SK-N-MC (cell line): ENCODE measurements at regions not wholly inside any gene's neighbourhood (a gene's known extent, or its start where the extent isn't known, plus 50 kb on each side); places are given as distances from the start of the nearest gene placed in this dataset.

Experiments
- DNase-seq: peaks from one replicate; pipeline ENCODE4 v3.0.0-alpha.2; 2011; ENCODE audit warnings: low read depth, low spot score
- H3K27ac ChIP-seq: fragments of 200-600 bp; sonication (generic); 2 replicates; pipeline ENCODE4 v1.5.1; 2016; ENCODE audit warnings: mixed run types
- H3K36me3 ChIP-seq: fragments of 200-600 bp; sonication (generic); 2 replicates; pipeline ENCODE4 v1.6.1; 2017; ENCODE audit warnings: antibody characterized with exemption, low read length, mixed read lengths; ENCODE audit not compliant: insufficient read depth
- H3K4me3 ChIP-seq: fragments of 200-600 bp; sonication (generic); 2 replicates; pipeline ENCODE4 v1.5.1; 2016
- H3K9ac ChIP-seq: fragments of 200-600 bp; sonication (generic); 2 replicates; pipeline ENCODE4 v1.8.0; 2017; ENCODE audit warnings: mixed run types, mixed read lengths; ENCODE audit not compliant: insufficient read length
- H3K9me3 ChIP-seq: fragments of 200-600 bp; sonication (generic); 2 replicates; pipeline ENCODE4 v1.6.1; 2017; ENCODE audit warnings: low read depth, mild to moderate bottlenecking, antibody characterized with exemption, low read length, moderate library complexity, mixed read lengths
- EZH2 ChIP-seq: fragments of 200-600 bp; sonication (generic); IDR thresholded peaks from one replicate; pipeline ENCODE4 v1.6.1; 2017; ENCODE audit warnings: antibody characterized with exemption
- FOXP2 ChIP-seq: optimal IDR thresholded peaks from 2 replicates; pipeline ENCODE3; 2011; ENCODE audit warnings: mild to moderate bottlenecking, moderate library complexity; ENCODE audit not compliant: insufficient read depth; ENCODE audit errors: extremely low read length, control extremely low read depth
- POLR2AphosphoS5 ChIP-seq: IDR thresholded peaks from 2 replicates; pipeline ENCODE4 v1.6.1; 2012; ENCODE audit warnings: mild to moderate bottlenecking, low read depth, low read length, borderline replicate concordance

DNA sequence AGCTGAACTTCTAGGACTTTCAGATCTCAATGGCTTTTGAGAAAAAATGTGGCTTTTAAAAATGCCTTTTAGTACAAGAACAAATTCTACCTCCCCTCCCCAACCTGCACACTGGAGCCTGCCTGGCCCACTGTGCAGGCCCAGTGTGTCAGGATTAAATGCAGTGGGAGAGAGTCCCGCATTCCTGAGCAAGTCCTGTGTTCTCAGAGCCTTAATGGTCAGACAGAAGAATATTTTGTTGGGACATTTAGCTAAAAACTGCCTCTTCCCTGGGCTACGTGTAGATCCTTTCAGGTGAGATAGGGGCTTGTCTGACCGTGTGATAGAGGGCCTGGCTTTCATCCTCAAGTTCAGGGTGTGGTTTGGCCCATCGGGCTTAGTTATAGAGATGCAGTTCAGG, 63.1 kb upstream of the ESRRB start:
- Histone ChIP-seq H3K9me3 (no peaks in the 10 kb centered on the region), H3K36me3 (no peaks in the 10 kb centered on the region), H3K27ac (peak overlapping the region; percentile 89), H3K4me3 (peak overlapping the region; percentile 68), H3K9ac (no peak overlapping the region)
- no peak for DNase-seq
- TF ChIP-seq FOXP2 (no peak), POLR2AphosphoS5 (no peak), EZH2 (no peak)

DNA sequence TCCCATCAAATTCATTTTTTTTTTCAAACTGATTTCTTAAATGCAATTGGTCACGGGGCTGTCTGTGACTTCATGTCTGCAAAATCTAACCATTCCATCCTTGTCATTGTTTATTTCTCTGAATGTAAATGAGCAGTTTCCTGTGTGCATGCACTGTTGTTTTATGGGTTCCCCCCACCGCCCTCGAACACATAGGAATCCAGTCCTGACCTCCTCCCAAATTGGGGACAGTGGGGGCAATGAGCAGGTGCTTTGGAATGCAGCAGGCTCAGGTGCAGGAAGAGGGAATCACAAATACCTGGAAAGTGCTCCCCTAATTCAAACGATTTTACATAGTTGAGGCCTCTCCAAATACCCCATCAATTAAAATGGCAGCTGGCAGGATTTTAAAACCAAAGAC, 62.6 kb upstream of the ESRRB start:
- H3K36me3 ChIP-seq = no peaks in the 10 kb centered on the region
- no peaks in the 10 kb centered on the region for H3K9me3 ChIP-seq
- no peak for TF ChIP-seq FOXP2
- H3K4me3 ChIP-seq = peak overlapping the region; percentile 68
- H3K27ac ChIP-seq = peak overlapping the region; percentile 89
- no peak overlapping the region for H3K9ac ChIP-seq
- DNase-seq = no peak

DNA sequence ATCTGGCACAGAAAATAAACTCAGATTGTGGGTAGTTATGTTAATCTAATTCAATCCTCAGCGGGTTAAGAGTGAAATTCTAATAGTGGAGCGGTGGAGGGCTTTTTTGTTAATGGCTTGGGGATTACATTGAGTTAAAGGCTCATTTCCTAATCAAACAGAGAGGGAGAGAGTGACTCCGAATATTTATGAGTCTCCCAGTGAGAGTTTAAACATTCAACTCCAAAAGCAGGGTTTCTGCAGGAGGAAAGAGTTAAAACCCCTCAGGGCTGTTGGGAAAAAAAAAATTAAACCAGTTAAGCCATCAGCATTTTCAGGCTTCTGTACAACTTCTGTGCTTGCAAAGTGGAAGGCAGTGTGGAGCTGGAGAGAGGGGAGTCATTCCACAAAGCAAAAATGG, 62.1 kb upstream of the ESRRB start:
- peak overlapping the region; percentile 89 for H3K27ac ChIP-seq
- peak; percentile 96 for DNase-seq
- H3K4me3 ChIP-seq = peak overlapping the region; percentile 68
- H3K36me3 ChIP-seq = no peaks in the 10 kb centered on the region
- no peak overlapping the region for H3K9ac ChIP-seq
- TF ChIP-seq POLR2AphosphoS5 = peak; percentile 59; the same call in 1 of the 2 replicates
- no peak for TF ChIP-seq FOXP2
- no peaks in the 10 kb centered on the region for H3K9me3 ChIP-seq

DNA sequence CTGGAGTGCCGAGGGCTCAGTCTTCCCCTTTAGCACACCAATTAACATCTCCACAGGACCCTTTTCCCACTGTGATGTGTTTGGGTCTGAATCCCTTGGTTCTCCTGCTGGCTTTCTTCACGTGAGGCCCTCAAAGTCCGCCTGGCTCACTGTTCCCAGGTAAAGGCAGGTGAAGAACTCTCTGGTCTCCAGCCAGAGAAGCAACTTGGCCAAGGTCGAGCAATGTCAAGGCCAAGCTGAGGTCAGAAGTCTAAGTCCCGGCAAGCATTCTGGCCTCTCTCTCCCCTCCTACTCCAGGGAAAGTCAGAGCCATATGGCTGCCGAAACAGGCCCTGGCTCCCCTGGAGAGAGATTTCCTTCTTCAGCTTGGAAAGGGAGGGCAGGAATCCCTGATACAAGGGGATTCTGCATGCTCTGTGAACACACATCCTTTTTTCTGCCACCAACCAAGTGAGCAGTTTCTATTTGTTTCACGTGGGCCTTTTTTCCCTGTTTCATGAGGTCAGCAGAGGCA, 61.4 kb upstream of the ESRRB start:
- H3K36me3 ChIP-seq = no peaks in the 10 kb centered on the region
- no peak for TF ChIP-seq POLR2AphosphoS5
- no peak for TF ChIP-seq EZH2
- no peak for TF ChIP-seq FOXP2
- no peaks in the 10 kb centered on the region for H3K9me3 ChIP-seq
- H3K4me3 ChIP-seq = peak overlapping the region; percentile 68
- no peak overlapping the region for H3K9ac ChIP-seq
- peak overlapping the region; percentile 89 for H3K27ac ChIP-seq
- no peak for DNase-seq

DNA sequence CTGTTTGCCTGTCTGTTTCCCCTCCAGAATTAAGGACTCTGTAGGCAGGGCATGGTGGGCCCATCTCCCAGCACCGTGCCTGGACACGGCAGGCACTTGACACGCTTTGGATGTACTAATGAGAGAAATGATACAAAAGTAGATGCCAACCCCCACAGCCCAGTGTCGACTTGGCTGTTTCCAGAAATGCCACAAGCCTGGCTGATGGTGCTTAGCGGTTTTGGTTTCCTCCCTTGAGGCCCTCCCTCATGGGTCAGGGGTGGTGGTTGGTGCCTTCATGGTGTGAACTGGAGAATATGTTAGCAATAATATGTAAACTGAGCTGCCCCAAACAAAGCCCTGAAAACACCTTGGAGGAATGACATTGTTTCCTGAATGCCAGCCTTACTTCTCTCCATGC, 55.5 kb upstream of the ESRRB start:
- Histone ChIP-seq H3K9me3 (no peaks in the 10 kb centered on the region), H3K9ac (no peak overlapping the region)

DNA sequence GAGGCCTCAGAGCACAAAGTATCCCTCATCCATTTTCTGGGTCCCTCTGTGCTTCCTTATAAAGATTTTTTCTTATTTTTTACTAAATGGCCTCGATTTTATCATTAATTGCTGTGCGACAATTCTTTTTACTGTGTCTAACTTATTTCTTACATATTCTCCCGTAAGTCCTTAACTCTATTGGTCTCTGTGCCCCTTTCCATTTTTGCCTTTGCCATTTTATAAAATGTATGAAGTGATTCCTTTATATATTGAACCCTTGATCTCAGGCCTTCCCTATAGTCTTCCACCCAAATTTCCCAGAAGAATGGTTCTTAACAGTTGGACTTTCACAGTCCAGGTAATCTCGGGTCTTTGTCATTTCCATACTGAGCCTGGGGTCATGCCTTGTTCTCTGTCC, 55.0 kb upstream of the ESRRB start:
- Histone ChIP-seq H3K9ac (no peak overlapping the region), H3K9me3 (no peaks in the 10 kb centered on the region), H3K36me3 (no peaks in the 10 kb centered on the region), H3K4me3 (no peak overlapping the region), H3K27ac (no peak overlapping the region)
- no peak for DNase-seq
- TF ChIP-seq EZH2 = no peak
- no peak for TF ChIP-seq POLR2AphosphoS5
- TF ChIP-seq FOXP2 = no peak

More for the DNA sequence above, 55.5 kb upstream of the ESRRB start:
- no peak for TF ChIP-seq FOXP2
- TF ChIP-seq POLR2AphosphoS5 = no peak
- TF ChIP-seq EZH2 = no peak
- Histone ChIP-seq H3K27ac (no peak overlapping the region), H3K36me3 (no peaks in the 10 kb centered on the region), H3K4me3 (no peak overlapping the region)
- DNase-seq = no peak

DNA sequence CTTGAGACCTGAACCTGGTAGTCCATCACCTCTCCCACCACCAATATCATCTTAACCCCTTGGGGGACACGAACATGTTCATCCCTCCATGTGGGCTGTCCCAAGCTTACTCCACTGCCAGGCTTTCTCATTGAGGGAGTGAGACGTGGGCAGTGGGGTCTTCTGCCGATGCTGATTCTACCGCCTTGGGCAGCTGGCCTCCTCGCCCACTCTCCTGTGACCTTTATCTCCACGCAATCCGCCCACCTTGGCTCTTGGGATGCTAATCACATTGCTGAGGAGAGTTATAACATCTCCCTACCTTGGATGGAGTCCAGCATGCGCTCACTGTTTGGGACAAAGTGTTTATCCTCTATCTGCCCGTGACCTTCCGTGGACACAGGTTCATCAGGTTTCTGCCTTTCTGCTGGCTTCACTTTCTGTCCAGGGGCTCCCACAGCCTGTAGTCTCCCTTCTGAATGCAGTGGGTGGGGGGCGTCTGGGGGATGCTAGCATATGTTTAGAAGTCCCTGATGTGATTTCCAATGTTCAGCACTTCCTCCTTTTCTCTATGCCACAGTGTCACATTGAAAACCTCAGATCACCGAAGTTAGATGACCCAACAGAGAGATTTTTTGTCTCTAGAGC, 53.2 kb upstream of the ESRRB start:
- no peaks in the 10 kb centered on the region for H3K36me3 ChIP-seq
- DNase-seq = no peak
- H3K9ac ChIP-seq = no peak overlapping the region
- H3K27ac ChIP-seq = no peak overlapping the region
- TF ChIP-seq EZH2 (no peak), POLR2AphosphoS5 (no peak), FOXP2 (no peak)
- no peak overlapping the region for H3K4me3 ChIP-seq
- H3K9me3 ChIP-seq = no peaks in the 10 kb centered on the region

DNA sequence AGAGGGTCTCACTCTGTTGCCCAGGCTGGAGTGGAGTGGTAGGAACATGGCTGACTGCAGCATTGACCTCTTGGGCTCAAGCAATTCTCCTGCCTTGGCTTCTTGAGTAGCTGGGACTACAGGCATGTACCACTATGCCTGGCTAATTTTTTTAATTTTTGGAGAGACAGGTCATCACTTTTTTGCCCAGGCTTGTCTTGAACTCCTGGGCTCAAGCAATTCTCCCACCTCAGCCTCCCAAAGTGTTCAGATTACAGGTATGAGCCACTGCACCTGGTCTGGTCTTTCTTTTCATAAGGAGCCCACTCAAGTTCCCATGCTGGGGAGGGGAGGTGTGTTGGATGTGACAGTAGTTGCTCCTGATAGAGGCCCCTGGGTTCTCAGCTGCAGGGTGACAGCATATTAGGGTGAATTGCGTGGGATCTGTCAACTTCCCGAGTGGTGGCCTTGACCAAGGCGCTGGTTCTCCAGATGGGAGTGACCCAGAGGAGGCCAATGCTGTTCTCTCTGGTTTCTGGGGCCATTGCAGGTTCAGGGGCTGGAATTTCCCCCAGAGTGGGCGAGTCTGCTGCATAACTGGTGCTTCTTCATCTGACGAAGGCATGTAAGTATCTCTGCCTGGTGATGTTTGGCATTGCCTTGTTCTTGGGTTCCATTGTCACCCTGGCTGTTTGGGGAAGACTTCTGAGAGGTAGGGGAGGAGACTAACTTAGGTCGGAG, 52.4 kb upstream of the ESRRB start:
- DNase-seq = no peak
- TF ChIP-seq EZH2 (no peak), FOXP2 (no peak), POLR2AphosphoS5 (no peak)
- no peak overlapping the region for H3K27ac ChIP-seq

DNA sequence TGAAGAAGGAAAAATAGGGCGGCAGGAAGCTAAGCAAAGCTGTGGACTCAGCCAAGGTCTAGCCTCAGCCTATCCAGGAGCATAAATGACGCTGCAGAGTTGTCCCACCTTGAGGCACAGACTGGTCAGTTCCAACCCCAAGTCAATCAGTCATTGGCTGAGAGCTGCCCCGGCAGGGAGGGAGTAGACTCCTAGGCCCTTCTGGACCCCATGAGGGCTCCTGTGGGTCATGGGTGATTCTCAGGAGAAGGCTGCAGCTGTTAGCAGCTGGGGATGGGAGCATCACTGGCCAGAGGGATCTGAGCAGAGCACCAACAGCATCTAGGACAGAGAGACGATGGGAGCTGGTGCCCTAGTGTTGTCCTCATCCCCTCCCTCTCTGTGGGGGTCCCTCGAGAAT, 51.8 kb upstream of the ESRRB start:
- Histone ChIP-seq H3K27ac (no peak overlapping the region), H3K4me3 (no peak overlapping the region), H3K9ac (no peak overlapping the region), H3K9me3 (no peaks in the 10 kb centered on the region), H3K36me3 (no peaks in the 10 kb centered on the region)
- no peak for TF ChIP-seq FOXP2
- no peak for TF ChIP-seq EZH2
- TF ChIP-seq POLR2AphosphoS5 = no peak
- no peak for DNase-seq

More for the DNA sequence above, 52.4 kb upstream of the ESRRB start:
- H3K4me3 ChIP-seq = no peak overlapping the region
- H3K9me3 ChIP-seq = no peaks in the 10 kb centered on the region
- H3K36me3 ChIP-seq = no peaks in the 10 kb centered on the region
- no peak overlapping the region for H3K9ac ChIP-seq
